DOHH2 (cell line): ENCODE measurements at regions not wholly inside any gene's neighbourhood (a gene's known extent, or its start where the extent isn't known, plus 50 kb on each side); places are given as distances from the start of the nearest gene placed in this dataset.

ENCODE experiments used
- H3F3A ChIP-seq: fragments of 200-600 bp; sonication (generic), shearing (Covaris generic); 2 replicates; pipeline ENCODE4 v1.6.0; 2016; ENCODE audit warnings: antibody characterized with exemption, mild to moderate bottlenecking; ENCODE audit not compliant: control insufficient read depth, insufficient read depth
- H3K27ac ChIP-seq: fragments of 200-600 bp; sonication (generic); 2 replicates; pipeline ENCODE4 v1.5.1; 2014; ENCODE audit warnings: low read depth, mild to moderate bottlenecking, low read length, moderate library complexity
- H3K27me3 ChIP-seq: fragments of 200-600 bp; sonication (generic); 2 replicates; pipeline ENCODE4 v1.6.1; 2014; ENCODE audit warnings: mild to moderate bottlenecking, low read length, mixed read lengths; ENCODE audit not compliant: control insufficient read depth
- H3K36me3 ChIP-seq: fragments of 200-600 bp; sonication (generic); 2 replicates; pipeline ENCODE4 v1.6.1; 2014; ENCODE audit warnings: mild to moderate bottlenecking, low read length, moderate library complexity, mixed read lengths; ENCODE audit not compliant: control insufficient read depth
- H3K4me1 ChIP-seq: fragments of 200-600 bp; sonication (generic); 2 replicates; pipeline ENCODE4 v1.6.1; 2014; ENCODE audit warnings: mild to moderate bottlenecking, low read length, mixed read lengths; ENCODE audit not compliant: control insufficient read depth
- H3K4me2 ChIP-seq: fragments of 200-600 bp; sonication (generic); 2 replicates; pipeline ENCODE4 v1.6.0; 2014; ENCODE audit warnings: mild to moderate bottlenecking, low read length, moderate library complexity
- H3K4me3 ChIP-seq: fragments of 200-600 bp; sonication (generic); 2 replicates; pipeline ENCODE4 v1.5.1; 2014; ENCODE audit warnings: mild to moderate bottlenecking, low read length, mixed read lengths
- H3K79me2 ChIP-seq: fragments of 200-600 bp; sonication (generic); 2 replicates; pipeline ENCODE4 v1.6.1; 2014; ENCODE audit warnings: mild to moderate bottlenecking, low read length, mixed read lengths; ENCODE audit not compliant: control insufficient read depth
- H3K9me2 ChIP-seq: fragments of 200-600 bp; sonication (generic); replicated peaks from 2 replicates; pipeline ENCODE4 v1.6.1; 2014; ENCODE audit warnings: mild to moderate bottlenecking, low read length, mixed read lengths; ENCODE audit not compliant: control insufficient read depth
- H3K9me3 ChIP-seq: fragments of 200-600 bp; sonication (generic); 2 replicates; pipeline ENCODE4 v1.6.1; 2014; ENCODE audit warnings: antibody characterized with exemption, low read length, mixed read lengths; ENCODE audit not compliant: control insufficient read depth, insufficient read depth
- H4K20me1 ChIP-seq: fragments of 200-600 bp; sonication (generic); 2 replicates; pipeline ENCODE4 v1.6.0; 2014; ENCODE audit warnings: low read depth, mild to moderate bottlenecking, antibody characterized with exemption, low read length, moderate library complexity; ENCODE audit not compliant: control insufficient read depth, insufficient read depth
- EZH2phosphoT487 ChIP-seq: fragments of 200-600 bp; sonication (generic); IDR thresholded peaks from 2 replicates; pipeline ENCODE4 v1.6.1; 2017; ENCODE audit warnings: borderline replicate concordance, mild to moderate bottlenecking, antibody characterized with exemption, low read length, moderate library complexity, mixed read lengths
- TF ChIP-seq, protein P1 (sequence below): fragments of 200-600 bp; sonication (generic); IDR thresholded peaks from one replicate; pipeline ENCODE4 v1.5.1; 2014; ENCODE audit warnings: antibody characterized with exemption, mild to moderate bottlenecking, low read depth, low read length; ENCODE audit not compliant: poor library complexity, severe bottlenecking

GRCh38 chr19:13579388-13580060 lies 73.2 kb upstream of the CACNA1A start:
- no peaks in the 10 kb centered on the region for H4K20me1 ChIP-seq
- H3K9me3 ChIP-seq, result peaks cover 9% of the 10 kb centered on the region; the same call in 1 of the 2 replicates
- no peaks in the 10 kb centered on the region for H3K4me1 ChIP-seq
- no peaks in the 10 kb centered on the region for H3K79me2 ChIP-seq
- TF ChIP-seq EZH2phosphoT487, result no peak
- TF ChIP-seq, protein P1, sequence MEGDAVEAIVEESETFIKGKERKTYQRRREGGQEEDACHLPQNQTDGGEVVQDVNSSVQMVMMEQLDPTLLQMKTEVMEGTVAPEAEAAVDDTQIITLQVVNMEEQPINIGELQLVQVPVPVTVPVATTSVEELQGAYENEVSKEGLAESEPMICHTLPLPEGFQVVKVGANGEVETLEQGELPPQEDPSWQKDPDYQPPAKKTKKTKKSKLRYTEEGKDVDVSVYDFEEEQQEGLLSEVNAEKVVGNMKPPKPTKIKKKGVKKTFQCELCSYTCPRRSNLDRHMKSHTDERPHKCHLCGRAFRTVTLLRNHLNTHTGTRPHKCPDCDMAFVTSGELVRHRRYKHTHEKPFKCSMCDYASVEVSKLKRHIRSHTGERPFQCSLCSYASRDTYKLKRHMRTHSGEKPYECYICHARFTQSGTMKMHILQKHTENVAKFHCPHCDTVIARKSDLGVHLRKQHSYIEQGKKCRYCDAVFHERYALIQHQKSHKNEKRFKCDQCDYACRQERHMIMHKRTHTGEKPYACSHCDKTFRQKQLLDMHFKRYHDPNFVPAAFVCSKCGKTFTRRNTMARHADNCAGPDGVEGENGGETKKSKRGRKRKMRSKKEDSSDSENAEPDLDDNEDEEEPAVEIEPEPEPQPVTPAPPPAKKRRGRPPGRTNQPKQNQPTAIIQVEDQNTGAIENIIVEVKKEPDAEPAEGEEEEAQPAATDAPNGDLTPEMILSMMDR, result peak; percentile 29
- H3F3A ChIP-seq, result no peaks in the 10 kb centered on the region
- H3K27me3 ChIP-seq, result no peaks in the 10 kb centered on the region
- no peak overlapping the region for H3K27ac ChIP-seq
- no peaks in the 10 kb centered on the region for H3K9me2 ChIP-seq
- H3K4me3 ChIP-seq, result no peak overlapping the region
- no peaks in the 10 kb centered on the region for H3K36me3 ChIP-seq
- no peak overlapping the region for H3K4me2 ChIP-seq

- Histone ChIP-seq H3K4me2 (no peak overlapping the region), H3K4me1 (no peaks in the 10 kb centered on the region), H3K9me3 (peaks cover 9% of the 10 kb centered on the region; the same call in 1 of the 2 replicates), H3K27me3 (no peaks in the 10 kb centered on the region), H3K36me3 (no peaks in the 10 kb centered on the region), H4K20me1 (no peaks in the 10 kb centered on the region), H3F3A (no peaks in the 10 kb centered on the region), H3K79me2 (no peaks in the 10 kb centered on the region), H3K27ac (no peak overlapping the region), H3K4me3 (no peak overlapping the region), H3K9me2 (no peaks in the 10 kb centered on the region)
- no peak for TF ChIP-seq EZH2phosphoT487
- TF ChIP-seq, protein P1, result no peak
Observed at GRCh38 chr19:13576726-13577125, 70.4 kb upstream of the CACNA1A start.

DNA sequence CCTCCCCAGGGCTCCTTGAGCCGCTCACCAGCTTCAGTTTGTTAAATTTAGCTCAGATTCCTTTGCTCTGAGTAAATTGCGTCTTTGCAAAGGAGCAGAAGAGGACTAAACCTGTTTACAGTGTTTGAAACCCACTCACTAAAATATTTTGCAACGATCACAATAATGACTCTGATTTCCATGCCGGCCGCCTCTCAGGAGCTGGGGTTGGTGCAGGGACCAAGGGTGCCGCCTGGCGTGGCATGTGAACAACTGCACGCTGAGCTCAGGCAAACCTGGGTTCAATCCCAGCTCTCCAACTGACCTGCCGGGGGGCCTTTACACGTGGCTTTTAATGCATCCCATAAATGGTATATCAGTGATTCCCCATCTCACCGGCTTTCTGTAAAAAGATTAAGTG lies 68.7 kb upstream of the CACNA1A start:
- Histone ChIP-seq H3K9me3 (peaks cover 9% of the 10 kb centered on the region; the same call in 1 of the 2 replicates), H3K4me3 (no peak overlapping the region), H3K27ac (no peak overlapping the region)

More for the DNA sequence above, 68.7 kb upstream of the CACNA1A start:
- Histone ChIP-seq H4K20me1 (no peaks in the 10 kb centered on the region), H3F3A (no peaks in the 10 kb centered on the region), H3K27me3 (no peaks in the 10 kb centered on the region), H3K79me2 (no peaks in the 10 kb centered on the region), H3K9me2 (no peaks in the 10 kb centered on the region), H3K4me2 (no peak overlapping the region), H3K36me3 (no peaks in the 10 kb centered on the region), H3K4me1 (no peaks in the 10 kb centered on the region)
- no peak for TF ChIP-seq EZH2phosphoT487
- TF ChIP-seq, protein P1, result no peak
